ENCODE measurements at regions not wholly inside any gene's neighbourhood (a gene's known extent, or its start where the extent isn't known, plus 50 kb on each side); places are given as distances from the start of the nearest gene placed in this dataset.

- no peak for DNase-seq
These were observed 51.0 kb upstream of the VEGFC start for GRCh38 chr4:176843710-176844109.

GRCh38 chr4:176844448-176844847 is 51.7 kb upstream of the VEGFC start:
- DNase-seq = no peak

GRCh38 chr4:176845636-176846035 is 52.9 kb upstream of the VEGFC start:
- DNase-seq = no peak

GRCh38 chr4:176849076-176849475 is 56.4 kb upstream of the VEGFC start:
- DNase-seq = no peak

GRCh38 chr4:176850436-176850835 is 57.7 kb upstream of the VEGFC start:
- DNase-seq = no peak

GRCh38 chr4:176856421-176856820 is 63.7 kb upstream of the VEGFC start:
- DNase-seq = no peak

GRCh38 chr4:176858839-176859238 is 66.1 kb upstream of the VEGFC start:
- no peak for DNase-seq

- DNase-seq = no peak
These were observed 71.5 kb upstream of the VEGFC start for GRCh38 chr4:176864238-176864637.

- DNase-seq = no peak
These were observed 76.0 kb upstream of the VEGFC start for GRCh38 chr4:176868676-176869075.

- no peak for DNase-seq
These were observed 79.7 kb upstream of the VEGFC start for GRCh38 chr4:176872461-176872860.

GRCh38 chr4:176874721-176875445 is 82.2 kb upstream of the VEGFC start:
- DNase-seq = no peak

- no peak for DNase-seq
These were observed 82.8 kb upstream of the VEGFC start for GRCh38 chr4:176875446-176875930.

GRCh38 chr4:176879380-176880116 is 86.8 kb upstream of the VEGFC start:
- DNase-seq = no peak

- DNase-seq = no peak
These were observed 89.5 kb upstream of the VEGFC start for GRCh38 chr4:176882206-176882605.

GRCh38 chr4:176883108-176883550 is 90.4 kb upstream of the VEGFC start:
- DNase-seq = no peak

- DNase-seq = no peak
These were observed 91.1 kb upstream of the VEGFC start for GRCh38 chr4:176883681-176884418.

GRCh38 chr4:176885224-176885623 is 92.5 kb upstream of the VEGFC start:
- no peak for DNase-seq

- no peak for DNase-seq
These were observed 93.4 kb upstream of the VEGFC start for GRCh38 chr4:176886135-176886534.

GRCh38 chr4:176889776-176890175 is 97.1 kb upstream of the VEGFC start:
- DNase-seq = no peak

- no peak for DNase-seq
These were observed 101.8 kb upstream of the VEGFC start for GRCh38 chr4:176894498-176894897.

- DNase-seq = no peak
These were observed 103.5 kb upstream of the VEGFC start for GRCh38 chr4:176896211-176896610.

- DNase-seq = no peak
These were observed 104.5 kb upstream of the VEGFC start for GRCh38 chr4:176897226-176897625.

- no peak for DNase-seq
These were observed 106.1 kb upstream of the VEGFC start for GRCh38 chr4:176898791-176899190.
